LNCAP (cell line): ENCODE measurements at regions not wholly inside any gene's neighbourhood (a gene's known extent, or its start where the extent isn't known, plus 50 kb on each side); places are given as distances from the start of the nearest gene placed in this dataset.

Source experiments
- TF ChIP-seq, protein P1 (sequence below): fragments of 450-650 bp; IDR thresholded peaks from 2 replicates; pipeline ENCODE4 v1.5.1; 2017; ENCODE audit warnings: mild to moderate bottlenecking

GRCh38 chr7:70890147-70890969 is 241.6 kb upstream of the GALNT17 start:
- TF ChIP-seq, protein P1, sequence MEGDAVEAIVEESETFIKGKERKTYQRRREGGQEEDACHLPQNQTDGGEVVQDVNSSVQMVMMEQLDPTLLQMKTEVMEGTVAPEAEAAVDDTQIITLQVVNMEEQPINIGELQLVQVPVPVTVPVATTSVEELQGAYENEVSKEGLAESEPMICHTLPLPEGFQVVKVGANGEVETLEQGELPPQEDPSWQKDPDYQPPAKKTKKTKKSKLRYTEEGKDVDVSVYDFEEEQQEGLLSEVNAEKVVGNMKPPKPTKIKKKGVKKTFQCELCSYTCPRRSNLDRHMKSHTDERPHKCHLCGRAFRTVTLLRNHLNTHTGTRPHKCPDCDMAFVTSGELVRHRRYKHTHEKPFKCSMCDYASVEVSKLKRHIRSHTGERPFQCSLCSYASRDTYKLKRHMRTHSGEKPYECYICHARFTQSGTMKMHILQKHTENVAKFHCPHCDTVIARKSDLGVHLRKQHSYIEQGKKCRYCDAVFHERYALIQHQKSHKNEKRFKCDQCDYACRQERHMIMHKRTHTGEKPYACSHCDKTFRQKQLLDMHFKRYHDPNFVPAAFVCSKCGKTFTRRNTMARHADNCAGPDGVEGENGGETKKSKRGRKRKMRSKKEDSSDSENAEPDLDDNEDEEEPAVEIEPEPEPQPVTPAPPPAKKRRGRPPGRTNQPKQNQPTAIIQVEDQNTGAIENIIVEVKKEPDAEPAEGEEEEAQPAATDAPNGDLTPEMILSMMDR, result no peak

DNA sequence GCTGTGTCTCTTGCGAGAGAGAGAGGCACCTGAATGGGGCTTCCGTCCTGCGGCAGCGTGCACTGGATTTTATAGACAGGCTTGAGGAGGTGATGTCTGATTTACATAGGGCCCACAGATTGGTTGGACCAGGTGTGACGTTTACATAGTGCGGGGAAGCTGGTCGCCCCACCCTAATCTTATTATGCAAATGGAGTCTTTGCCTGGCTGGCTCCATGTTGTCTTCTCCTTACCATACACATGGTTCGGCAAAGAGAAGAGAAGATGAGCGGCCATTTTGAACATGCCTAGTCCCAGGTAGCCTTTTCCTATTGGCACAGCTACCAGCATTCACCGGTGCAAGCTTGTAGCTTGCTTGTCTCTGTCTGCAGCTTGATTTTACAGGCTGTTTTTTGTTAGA is 238.5 kb upstream of the GALNT17 start:
- TF ChIP-seq, protein P1, result no peak

GRCh38 chr7:70893971-70894715 is 237.8 kb upstream of the GALNT17 start:
- TF ChIP-seq, protein P1, result no peak

GRCh38 chr7:70894799-70895198 is 237.1 kb upstream of the GALNT17 start:
- TF ChIP-seq, protein P1, result no peak

DNA sequence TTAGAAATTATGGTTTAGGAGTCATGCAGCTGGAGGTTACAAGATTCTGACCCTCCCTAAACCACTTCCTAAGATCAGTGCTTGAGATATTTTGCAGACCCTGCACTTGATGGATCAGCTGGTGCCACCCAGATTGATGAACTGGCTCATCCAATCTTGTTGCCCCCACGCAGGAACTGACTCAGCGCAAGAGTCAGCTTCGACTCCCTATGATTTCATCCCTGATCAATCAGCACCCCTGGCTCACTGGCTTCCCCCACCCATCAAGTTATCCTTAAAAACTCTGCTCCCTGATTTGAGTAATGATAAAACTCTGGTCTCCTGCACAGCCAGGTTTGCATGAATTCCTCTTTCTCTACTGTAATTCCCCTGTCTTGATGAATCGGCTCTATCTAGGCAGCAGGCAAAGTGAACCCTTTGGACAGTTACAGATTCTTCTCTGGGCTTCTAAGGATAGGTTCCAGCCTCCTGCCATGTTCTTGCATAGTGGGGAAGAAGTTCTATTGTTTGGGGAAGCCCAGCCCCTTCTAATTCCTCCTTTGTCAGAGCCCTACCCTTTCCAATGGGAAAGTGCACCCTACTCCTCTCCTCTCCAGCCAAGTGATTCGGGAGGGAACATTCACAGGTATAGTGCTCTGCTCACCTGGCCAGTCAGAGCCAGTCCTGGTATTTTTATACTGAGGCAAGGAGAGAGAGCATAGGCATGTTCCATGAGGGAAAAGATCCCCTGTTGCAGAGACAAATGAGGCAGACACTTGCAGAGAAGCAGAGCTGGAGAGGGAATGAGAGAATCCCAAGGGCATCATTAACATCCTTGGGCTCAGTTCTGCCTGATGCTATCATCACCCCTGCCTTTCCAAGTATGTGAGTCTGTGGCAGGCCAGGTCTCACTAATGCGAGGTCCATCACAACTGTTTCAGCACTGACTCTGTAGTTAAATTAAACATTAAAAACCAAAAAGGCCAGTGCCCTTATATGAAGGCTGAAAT is 224.4 kb upstream of the GALNT17 start:
- TF ChIP-seq, protein P1, result no peak

GRCh38 chr7:70913924-70914323 is 218.0 kb upstream of the GALNT17 start:
- TF ChIP-seq, protein P1, result no peak

GRCh38 chr7:70915067-70915466 is 216.9 kb upstream of the GALNT17 start:
- TF ChIP-seq, protein P1, result no peak
